Thoracic aorta (tissue), 2 donors: ENCODE measurements at regions not wholly inside any gene's neighbourhood (a gene's known extent, or its start where the extent isn't known, plus 50 kb on each side); places are given as distances from the start of the nearest gene placed in this dataset.
"Not testable (repeated sequence)": the region's sequence is repeated elsewhere in the genome, so short reads cannot be mapped to it uniquely, and the experiment has no call there.

Source experiments
- ATAC-seq: fragments of 150-250 bp; one replicate; pipeline ENCODE4 v1.8.0; 2017; ENCODE audit warnings: low read depth; ENCODE audit not compliant: insufficient number of reproducible peaks, low FRiP score
- DNase-seq: peaks from one replicate; pipeline ENCODE4 v3.0.0-alpha.2; 2020; ENCODE audit warnings: low spot score
- H3K27ac ChIP-seq, 2 donors: fragments of 200-600 bp; sonication (generic); 1 replicate in 1 of 2; 2 replicates in 1 of 2; pipeline ENCODE4 v1.5.1; 2016; ENCODE audit warnings: mild to moderate bottlenecking in 2 of 2, moderate library complexity in 2 of 2
- H3K27me3 ChIP-seq: fragments of 200-600 bp; sonication (generic); replicated peaks from 2 replicates; pipeline ENCODE4 v1.6.0; 2016; ENCODE audit warnings: mild to moderate bottlenecking; ENCODE audit not compliant: insufficient read depth
- H3K36me3 ChIP-seq: fragments of 200-600 bp; sonication (generic); one replicate; pipeline ENCODE4 v1.5.1; 2016
- H3K4me1 ChIP-seq, 2 donors: fragments of 200-600 bp; sonication (generic); 1 replicate in 1 of 2; 2 replicates in 1 of 2; pipeline versions ENCODE4 v1.5.1 to v1.6.0; 2016; ENCODE audit warnings: low read depth in 2 of 2, mild to moderate bottlenecking in 1 of 2; ENCODE audit not compliant: control insufficient read depth in 1 of 2
- H3K4me3 ChIP-seq: fragments of 200-600 bp; sonication (generic); 2 replicates; pipeline ENCODE4 v1.5.1; 2016; ENCODE audit warnings: mild to moderate bottlenecking
- H3K9me3 ChIP-seq: fragments of 200-600 bp; sonication (generic); 2 replicates; pipeline ENCODE4 v1.5.1; 2016
- CTCF ChIP-seq: fragments of 200-600 bp; sonication (generic); IDR thresholded peaks from one replicate; pipeline ENCODE4 v1.5.1; 2019; ENCODE audit warnings: antibody characterized with exemption

- no peak for DNase-seq
- no peak for ATAC-seq
- TF ChIP-seq CTCF, result no peak
- Histone ChIP-seq H3K27ac (peak overlapping the region; percentile 48 to 62), H3K36me3 (no peaks in the 10 kb centered on the region), H3K9me3 (no peaks in the 10 kb centered on the region), H3K4me3 (peak overlapping the region; percentile 8), H3K27me3 (no peaks in the 10 kb centered on the region), H3K4me1 (peaks cover 4 to 50% of the 10 kb centered on the region in 2 donors)
These were observed 268.0 kb upstream of the TBL1XR1 start for GRCh38 chr3:177465257-177465642.

- DNase-seq, result no peak
- peaks cover 2 to 42% of the 10 kb centered on the region in 2 donors for H3K4me1 ChIP-seq
- no peak for ATAC-seq
- no peaks in the 10 kb centered on the region for H3K36me3 ChIP-seq
- no peak for TF ChIP-seq CTCF
- no peaks in the 10 kb centered on the region for H3K9me3 ChIP-seq
- no peaks in the 10 kb centered on the region for H3K27me3 ChIP-seq
- no peak overlapping the region for H3K4me3 ChIP-seq
- no peak overlapping the region for H3K27ac ChIP-seq
These were observed 268.8 kb upstream of the TBL1XR1 start for GRCh38 chr3:177466074-177466473.

- not testable (repeated sequence) for H3K27ac ChIP-seq, ATAC-seq, H3K9me3 ChIP-seq, H3K36me3 ChIP-seq, H3K27me3 ChIP-seq, DNase-seq, H3K4me3 ChIP-seq
- H3K4me1 ChIP-seq, result peaks cover 2 to 39% of the 10 kb centered on the region in 2 donors
These were observed 269.3 kb upstream of the TBL1XR1 start for GRCh38 chr3:177466622-177467021.

- H3K27me3 ChIP-seq, result no peaks in the 10 kb centered on the region
- H3K36me3 ChIP-seq, result no peaks in the 10 kb centered on the region
- no peak for TF ChIP-seq CTCF
- H3K4me3 ChIP-seq, result no peak overlapping the region
- H3K4me1 ChIP-seq, result peaks cover 2 to 39% of the 10 kb centered on the region in 2 donors
- ATAC-seq (no peak), DNase-seq (no peak)
- H3K9me3 ChIP-seq, result no peaks in the 10 kb centered on the region
- no peak overlapping the region for H3K27ac ChIP-seq
These were observed 270.1 kb upstream of the TBL1XR1 start for GRCh38 chr3:177467247-177467985.

DNA sequence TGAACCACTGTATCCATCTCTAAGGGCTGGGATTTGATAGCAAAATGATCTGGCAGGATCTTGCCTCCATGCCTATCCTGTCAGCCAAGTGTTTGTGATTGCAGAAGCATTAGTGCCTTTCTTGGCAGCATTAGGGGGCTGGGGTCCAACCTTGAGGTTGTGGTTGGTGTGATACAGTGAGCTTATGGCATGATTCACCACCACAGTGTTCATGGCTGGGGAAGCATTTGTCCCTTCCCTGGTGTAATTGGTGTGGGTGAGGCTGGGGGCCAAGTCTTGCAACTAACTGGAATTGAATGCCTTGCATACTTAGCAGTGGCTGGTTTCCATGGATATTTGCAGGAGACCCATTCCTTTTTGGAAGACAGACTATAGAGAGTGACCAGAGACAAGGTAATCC lies 271.0 kb upstream of the TBL1XR1 start:
- no peak overlapping the region for H3K4me3 ChIP-seq
- no peak overlapping the region for H3K27ac ChIP-seq
- DNase-seq (no peak), ATAC-seq (no peak)
- no peaks in the 10 kb centered on the region for H3K27me3 ChIP-seq
- no peaks in the 10 kb centered on the region for H3K36me3 ChIP-seq
- H3K9me3 ChIP-seq, result no peaks in the 10 kb centered on the region
- no peak for TF ChIP-seq CTCF
- peaks cover 2 to 39% of the 10 kb centered on the region in 2 donors for H3K4me1 ChIP-seq

DNA sequence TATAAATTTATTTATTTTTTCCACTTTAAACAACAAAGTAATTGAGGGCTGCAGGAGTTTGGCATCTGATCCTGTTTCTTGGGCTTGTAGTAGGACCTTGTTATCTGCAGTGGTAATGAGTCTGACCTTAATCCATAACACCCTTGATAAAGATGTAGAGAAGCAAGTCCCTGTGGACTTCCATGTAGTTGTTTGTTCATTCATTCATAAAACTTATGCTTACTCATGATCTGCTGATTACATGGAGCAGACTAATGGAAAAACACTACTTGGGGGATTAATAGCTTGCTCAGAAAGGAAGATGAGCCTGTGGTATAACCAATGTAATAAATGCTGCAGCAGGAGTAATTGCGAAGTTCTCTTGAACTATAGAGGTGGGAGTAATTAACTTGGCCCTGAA lies 271.5 kb upstream of the TBL1XR1 start:
- no peak overlapping the region for H3K27ac ChIP-seq
- ATAC-seq (no peak), DNase-seq (no peak)
- no peaks in the 10 kb centered on the region for H3K36me3 ChIP-seq
- H3K4me3 ChIP-seq, result no peak overlapping the region
- no peak for TF ChIP-seq CTCF
- H3K9me3 ChIP-seq, result no peaks in the 10 kb centered on the region
- peaks cover 2 to 35% of the 10 kb centered on the region in 2 donors for H3K4me1 ChIP-seq
- no peaks in the 10 kb centered on the region for H3K27me3 ChIP-seq
